Vagina (tissue), 2 donors: ENCODE measurements at regions not wholly inside any gene's neighbourhood (a gene's known extent, or its start where the extent isn't known, plus 50 kb on each side); places are given as distances from the start of the nearest gene placed in this dataset.

Experiments
- DNase-seq, 2 donors: peaks; one replicate each; pipeline ENCODE4 v3.0.0-alpha.2; 2017; ENCODE audit errors: extremely low spot score in 2 of 2
- H3K27ac ChIP-seq: fragments of 200-600 bp; sonication (generic); one replicate; pipeline ENCODE4 v1.5.1; 2019
- H3K27me3 ChIP-seq: fragments of 200-600 bp; sonication (generic); one replicate; pipeline ENCODE4 v1.5.1; 2019
- H3K36me3 ChIP-seq, 2 donors: fragments of 200-600 bp; sonication (generic); one replicate each; pipeline ENCODE4 v1.5.1; 2017 to 2019
- H3K4me1 ChIP-seq: fragments of 200-600 bp; sonication (generic); one replicate; pipeline ENCODE4 v1.5.1; 2019
- H3K4me3 ChIP-seq, 2 donors: fragments of 200-600 bp; sonication (generic); 1 replicate in 1 of 2; 2 replicates in 1 of 2; pipeline ENCODE4 v1.5.1; 2016 to 2019
- H3K9me3 ChIP-seq: fragments of 200-600 bp; sonication (generic); one replicate; pipeline ENCODE4 v1.5.1; 2019
- POLR2A ChIP-seq, 2 donors: fragments of 450-650 bp; IDR thresholded peaks; one replicate each; pipeline ENCODE4 v1.6.1; 2017; ENCODE audit warnings: antibody characterized with exemption in 2 of 2, mild to moderate bottlenecking in 2 of 2, moderate library complexity in 2 of 2
- POLR2AphosphoS5 ChIP-seq, 2 donors: sonication (generic); formaldehyde crosslinking; IDR thresholded peaks; one replicate each; pipeline ENCODE4 v1.9.0; 2017; ENCODE audit warnings: antibody characterized with exemption in 2 of 2, mild to moderate bottlenecking in 2 of 2, low read depth in 1 of 2; ENCODE audit not compliant: insufficient read depth in 1 of 2
- intact Hi-C: fragments of 100-400 bp; cut with DNase I; formaldehyde crosslinking; loops from one replicate; pipeline ENCODE4 v1.15.1; 2023
- TF ChIP-seq, protein P1 (sequence below), 3 experiments: fragments of 450-650 bp in 2 of 3; fragments of 200-600 bp in 1 of 3; sonication (generic) in 1 of 3; IDR thresholded peaks; one replicate each; pipeline ENCODE4 v1.5.1; 2017 to 2019; ENCODE audit warnings: antibody characterized with exemption in 3 of 3, mild to moderate bottlenecking in 2 of 3, moderate library complexity in 2 of 3

DNA sequence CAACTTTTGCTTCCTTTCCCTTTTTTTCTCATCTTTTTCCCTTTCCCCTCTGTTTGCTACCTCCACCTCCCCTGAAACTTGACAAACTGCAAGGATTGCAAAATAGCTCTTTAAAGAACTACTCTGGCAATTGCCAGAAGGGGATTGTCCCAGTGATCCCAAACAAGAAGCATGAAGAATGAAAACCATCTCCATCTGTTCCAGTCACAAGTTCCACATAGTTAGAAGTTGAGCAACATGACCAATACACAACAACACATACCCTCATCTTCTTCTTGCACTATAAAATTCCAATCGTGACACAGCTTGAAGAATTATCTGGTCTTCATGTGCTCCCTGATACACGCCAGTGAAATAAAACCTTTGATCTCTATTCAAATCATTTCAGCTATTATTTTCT lies 93.7 kb upstream of the USP15 start:
- Histone ChIP-seq H3K9me3 (no peaks in the 10 kb centered on the region), H3K4me3 (no peak overlapping the region), H3K36me3 (no peaks in the 10 kb centered on the region), H3K27ac (no peak overlapping the region), H3K27me3 (no peaks in the 10 kb centered on the region), H3K4me1 (no peaks in the 10 kb centered on the region)
- TF ChIP-seq POLR2AphosphoS5 (IDR thresholded peaks at IDR 0.05; ENCODE audit: insufficient read depth in 1 of 2, low read depth in 1 of 2) (peak in 1 of 2 donors; percentile 23), POLR2A (IDR thresholded peaks at IDR 0.05) (no peak)
- intact Hi-C loops: no loop called here
- DNase-seq: no peak

DNA sequence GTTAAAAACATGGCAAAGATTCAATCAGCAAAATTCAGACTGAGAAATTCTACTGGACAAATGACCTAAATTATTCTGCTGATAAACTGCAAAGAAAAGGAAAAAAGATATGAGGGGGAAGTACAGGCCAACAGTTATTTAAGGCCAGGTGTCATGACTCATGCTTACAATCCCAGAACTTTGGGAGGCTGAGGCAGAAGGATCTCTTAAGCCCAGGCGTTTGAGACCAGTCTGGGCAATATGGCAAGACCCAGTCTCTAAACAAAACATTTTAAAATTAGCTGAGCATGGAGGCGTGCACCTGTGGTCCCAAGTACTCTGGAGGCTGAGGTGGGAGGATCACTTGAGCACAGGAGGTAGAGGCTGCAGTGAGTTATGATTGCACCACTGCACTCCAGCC lies 91.8 kb upstream of the USP15 start:
- no peak for DNase-seq
- intact Hi-C loops: no loop called here

DNA sequence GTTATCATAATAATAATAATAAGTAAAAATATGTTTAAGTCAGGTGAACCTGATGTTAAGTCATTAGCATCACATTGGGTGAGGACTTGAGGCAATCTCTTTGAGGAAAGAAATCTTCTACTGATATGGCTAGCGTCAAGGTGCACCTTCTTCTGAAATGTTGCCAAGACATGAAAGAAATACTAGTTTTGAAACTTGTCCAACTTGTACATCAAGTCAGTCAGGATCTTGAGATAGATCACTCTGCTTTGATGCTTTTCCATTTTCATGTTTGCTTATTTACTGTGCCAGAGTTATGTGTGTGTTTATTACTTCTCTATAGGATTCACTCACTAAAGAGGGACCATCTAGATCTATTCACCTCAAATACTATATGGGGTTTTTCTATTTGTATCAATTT lies 90.0 kb upstream of the USP15 start:
- Histone ChIP-seq H3K36me3 (no peaks in the 10 kb centered on the region), H3K27ac (no peak overlapping the region), H3K27me3 (no peaks in the 10 kb centered on the region), H3K4me1 (no peaks in the 10 kb centered on the region), H3K9me3 (no peaks in the 10 kb centered on the region), H3K4me3 (no peak overlapping the region)
- no peak for TF ChIP-seq POLR2AphosphoS5 (IDR thresholded peaks at IDR 0.05; ENCODE audit: insufficient read depth in 1 of 2, low read depth in 1 of 2)
- no peak for TF ChIP-seq POLR2A (IDR thresholded peaks at IDR 0.05)
- TF ChIP-seq, protein P1, sequence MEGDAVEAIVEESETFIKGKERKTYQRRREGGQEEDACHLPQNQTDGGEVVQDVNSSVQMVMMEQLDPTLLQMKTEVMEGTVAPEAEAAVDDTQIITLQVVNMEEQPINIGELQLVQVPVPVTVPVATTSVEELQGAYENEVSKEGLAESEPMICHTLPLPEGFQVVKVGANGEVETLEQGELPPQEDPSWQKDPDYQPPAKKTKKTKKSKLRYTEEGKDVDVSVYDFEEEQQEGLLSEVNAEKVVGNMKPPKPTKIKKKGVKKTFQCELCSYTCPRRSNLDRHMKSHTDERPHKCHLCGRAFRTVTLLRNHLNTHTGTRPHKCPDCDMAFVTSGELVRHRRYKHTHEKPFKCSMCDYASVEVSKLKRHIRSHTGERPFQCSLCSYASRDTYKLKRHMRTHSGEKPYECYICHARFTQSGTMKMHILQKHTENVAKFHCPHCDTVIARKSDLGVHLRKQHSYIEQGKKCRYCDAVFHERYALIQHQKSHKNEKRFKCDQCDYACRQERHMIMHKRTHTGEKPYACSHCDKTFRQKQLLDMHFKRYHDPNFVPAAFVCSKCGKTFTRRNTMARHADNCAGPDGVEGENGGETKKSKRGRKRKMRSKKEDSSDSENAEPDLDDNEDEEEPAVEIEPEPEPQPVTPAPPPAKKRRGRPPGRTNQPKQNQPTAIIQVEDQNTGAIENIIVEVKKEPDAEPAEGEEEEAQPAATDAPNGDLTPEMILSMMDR (IDR thresholded peaks at IDR 0.05): no peak
- intact Hi-C loops: no loop called here
- no peak for DNase-seq

More for the DNA sequence above, 91.8 kb upstream of the USP15 start:
- H3K27me3 ChIP-seq: no peaks in the 10 kb centered on the region
- no peaks in the 10 kb centered on the region for H3K4me1 ChIP-seq
- no peak overlapping the region for H3K4me3 ChIP-seq
- H3K27ac ChIP-seq: no peak overlapping the region
- no peaks in the 10 kb centered on the region for H3K36me3 ChIP-seq
- no peak for TF ChIP-seq POLR2A (IDR thresholded peaks at IDR 0.05)
- TF ChIP-seq POLR2AphosphoS5 (IDR thresholded peaks at IDR 0.05; ENCODE audit: insufficient read depth in 1 of 2, low read depth in 1 of 2): no peak
- H3K9me3 ChIP-seq: no peaks in the 10 kb centered on the region

DNA sequence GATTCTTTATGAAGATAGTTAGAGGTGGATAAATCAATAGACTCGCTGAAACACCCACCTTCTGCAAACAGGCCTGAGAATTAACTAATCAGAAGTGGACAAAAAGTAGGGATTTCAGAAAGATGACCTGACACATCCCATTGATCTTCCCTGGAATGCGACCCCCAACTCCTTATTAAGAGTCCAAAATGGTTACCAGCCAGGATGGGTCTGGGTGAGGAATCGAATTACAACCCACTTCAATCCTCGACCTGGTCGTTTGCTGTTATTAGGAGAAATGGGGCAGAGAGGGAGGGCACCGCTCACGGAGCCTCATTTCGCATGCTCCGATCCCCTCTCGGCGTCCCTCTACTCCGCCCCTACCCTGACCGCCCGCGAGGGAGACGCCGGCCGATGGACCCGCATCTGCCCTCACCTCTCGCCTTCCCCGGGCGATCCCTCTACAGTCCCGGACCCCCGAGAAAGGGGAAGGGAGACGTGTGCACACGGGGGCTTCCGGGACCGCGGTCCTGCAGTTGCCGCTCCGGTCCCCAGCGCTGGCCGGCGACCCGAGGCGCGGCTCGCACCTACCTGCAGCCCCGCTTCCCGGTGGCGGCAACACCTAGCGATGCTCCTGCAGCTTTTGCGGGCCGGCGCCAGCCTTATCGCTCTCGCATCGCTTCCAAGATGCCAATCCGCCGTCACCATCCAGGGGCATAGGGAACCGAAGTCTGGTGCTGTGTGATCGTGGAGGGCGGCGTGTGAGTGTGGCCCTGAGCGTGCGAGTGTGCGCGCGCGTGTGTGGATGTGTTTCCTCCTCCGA lies 69.3 kb upstream of the USP15 start:
- intact Hi-C loops: no loop called here
- H3K9me3 ChIP-seq: no peaks in the 10 kb centered on the region
- peak overlapping the region; percentile 57 for H3K27ac ChIP-seq
- H3K36me3 ChIP-seq: no peaks in the 10 kb centered on the region
- TF ChIP-seq, protein P1 (IDR thresholded peaks at IDR 0.05): no peak
- TF ChIP-seq POLR2AphosphoS5 (IDR thresholded peaks at IDR 0.05; ENCODE audit: insufficient read depth in 1 of 2, low read depth in 1 of 2): no peak
- TF ChIP-seq POLR2A (IDR thresholded peaks at IDR 0.05): no peak
- H3K27me3 ChIP-seq: no peaks in the 10 kb centered on the region
- peak overlapping the region; percentile 48 to 49 for H3K4me3 ChIP-seq
- peaks cover 21% of the 10 kb centered on the region for H3K4me1 ChIP-seq
- DNase-seq: no peak

DNA sequence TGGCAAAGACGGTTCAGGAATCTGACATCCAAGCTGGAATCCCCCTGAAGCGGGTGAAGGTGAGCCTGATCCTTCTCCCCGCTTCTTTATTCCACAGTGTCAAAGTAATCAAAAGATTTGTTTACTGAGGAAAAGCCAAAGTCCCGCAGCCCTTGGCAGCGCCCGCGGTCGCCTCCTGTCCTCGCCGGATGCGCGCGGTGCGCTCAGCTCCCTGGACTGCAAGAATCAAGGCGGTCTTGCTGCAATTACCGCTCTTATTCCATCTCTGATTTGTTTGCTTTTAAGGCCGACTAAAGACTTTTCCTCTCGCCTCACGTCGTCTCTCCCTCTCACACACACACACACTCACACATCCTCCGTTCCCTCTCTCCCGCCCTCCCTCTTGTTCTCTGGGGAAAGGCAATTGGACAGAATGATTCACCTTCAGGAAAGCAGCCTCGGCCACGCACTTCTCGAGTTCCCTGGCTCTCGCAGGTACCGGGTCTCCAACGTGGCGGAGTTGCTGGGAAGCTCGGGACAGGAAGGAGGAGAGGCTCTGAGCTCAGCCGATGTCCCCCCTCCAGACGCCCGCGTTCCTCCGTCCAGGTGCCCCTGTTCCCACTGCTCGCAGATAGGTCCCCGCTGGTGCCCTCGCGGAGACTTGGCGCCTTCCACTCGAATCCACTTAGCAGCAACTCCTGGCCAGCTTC lies 68.6 kb upstream of the USP15 start:
- Histone ChIP-seq H3K9me3 (no peaks in the 10 kb centered on the region), H3K27me3 (no peaks in the 10 kb centered on the region), H3K27ac (peak overlapping the region; percentile 57), H3K36me3 (no peaks in the 10 kb centered on the region), H3K4me1 (peaks cover 21% of the 10 kb centered on the region), H3K4me3 (peak overlapping the region; percentile 48 to 49)
- TF ChIP-seq POLR2A (IDR thresholded peaks at IDR 0.05) (no peak), POLR2AphosphoS5 (IDR thresholded peaks at IDR 0.05; ENCODE audit: insufficient read depth in 1 of 2, low read depth in 1 of 2) (no peak)
- TF ChIP-seq, protein P1 (IDR thresholded peaks at IDR 0.05): no peak
- intact Hi-C loops: no loop called here
- no peak for DNase-seq
